ENCODE measurements at regions not wholly inside any gene's neighbourhood (a gene's known extent, or its start where the extent isn't known, plus 50 kb on each side); places are given as distances from the start of the nearest gene placed in this dataset.

DNA sequence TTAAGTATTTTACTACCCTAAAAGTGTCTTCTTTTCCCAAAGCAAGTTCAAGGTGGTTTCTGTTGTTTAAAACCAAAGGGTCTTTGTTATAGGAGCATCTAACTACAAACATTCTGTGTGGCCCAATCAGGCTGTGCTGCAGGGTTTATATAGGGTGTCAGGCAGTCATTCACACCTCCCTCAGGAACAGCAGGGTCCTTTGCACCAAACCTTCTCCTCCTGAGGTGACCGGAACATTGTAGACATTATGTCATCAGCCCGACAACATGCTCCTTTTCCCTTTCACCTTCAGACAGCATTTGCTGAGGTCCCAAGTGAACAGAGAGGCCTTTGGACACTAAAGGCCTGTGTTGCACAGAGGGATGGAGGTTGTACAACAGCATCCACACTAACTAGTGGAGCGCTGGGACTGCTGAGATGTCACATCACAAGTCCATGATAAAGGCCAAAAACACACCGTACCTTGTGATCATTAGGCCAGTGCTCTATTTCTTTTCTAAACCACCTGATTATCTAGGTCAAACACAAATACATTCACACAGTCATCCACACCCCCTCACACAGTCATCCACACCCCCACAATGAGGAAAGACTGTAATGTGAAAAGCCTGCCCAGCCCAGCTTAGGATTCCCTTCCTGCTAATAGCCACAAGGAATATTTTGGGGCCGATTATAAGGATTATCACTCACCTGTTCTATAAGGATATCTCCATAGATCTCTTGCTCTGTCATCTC is 123.8 kb upstream of the VLDLR start:
- Histone ChIP-seq H3K36me3 (no peaks in the 10 kb centered on the region), H3K27me3 (no peaks in the 10 kb centered on the region), H3K4me1 (no peaks in the 10 kb centered on the region), H3K9me3 (no peaks in the 10 kb centered on the region), H3K27ac (no peak overlapping the region), H3K4me3 (no peak overlapping the region)
- DNase-seq, result no peak
- intact Hi-C loops (cut with DNase I; ENCODE audit: low total_unique reads), result no loop called here
- TF ChIP-seq, protein P1, sequence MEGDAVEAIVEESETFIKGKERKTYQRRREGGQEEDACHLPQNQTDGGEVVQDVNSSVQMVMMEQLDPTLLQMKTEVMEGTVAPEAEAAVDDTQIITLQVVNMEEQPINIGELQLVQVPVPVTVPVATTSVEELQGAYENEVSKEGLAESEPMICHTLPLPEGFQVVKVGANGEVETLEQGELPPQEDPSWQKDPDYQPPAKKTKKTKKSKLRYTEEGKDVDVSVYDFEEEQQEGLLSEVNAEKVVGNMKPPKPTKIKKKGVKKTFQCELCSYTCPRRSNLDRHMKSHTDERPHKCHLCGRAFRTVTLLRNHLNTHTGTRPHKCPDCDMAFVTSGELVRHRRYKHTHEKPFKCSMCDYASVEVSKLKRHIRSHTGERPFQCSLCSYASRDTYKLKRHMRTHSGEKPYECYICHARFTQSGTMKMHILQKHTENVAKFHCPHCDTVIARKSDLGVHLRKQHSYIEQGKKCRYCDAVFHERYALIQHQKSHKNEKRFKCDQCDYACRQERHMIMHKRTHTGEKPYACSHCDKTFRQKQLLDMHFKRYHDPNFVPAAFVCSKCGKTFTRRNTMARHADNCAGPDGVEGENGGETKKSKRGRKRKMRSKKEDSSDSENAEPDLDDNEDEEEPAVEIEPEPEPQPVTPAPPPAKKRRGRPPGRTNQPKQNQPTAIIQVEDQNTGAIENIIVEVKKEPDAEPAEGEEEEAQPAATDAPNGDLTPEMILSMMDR (IDR thresholded peaks at IDR 0.05), result no peak

DNA sequence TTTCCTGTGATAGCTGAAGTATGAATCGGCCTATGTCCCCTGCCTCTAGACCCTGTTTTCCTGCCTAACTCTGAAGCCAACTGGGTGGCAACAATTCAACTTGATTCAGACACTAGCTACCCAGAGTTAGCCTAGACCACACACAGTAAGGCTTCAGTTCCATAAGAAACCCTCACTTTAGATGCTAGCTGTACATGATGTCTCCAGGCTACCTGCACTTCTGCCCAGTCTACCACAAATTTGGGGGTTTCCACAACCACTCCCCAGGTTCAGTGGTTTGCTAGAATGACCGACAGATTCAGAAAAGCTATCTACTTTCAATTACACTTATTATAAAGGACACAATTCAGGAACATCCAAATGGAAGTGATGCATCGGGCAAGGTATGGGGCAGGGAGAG is 119.4 kb upstream of the VLDLR start:
- Histone ChIP-seq H3K4me3 (no peak overlapping the region), H3K4me1 (no peaks in the 10 kb centered on the region), H3K36me3 (no peaks in the 10 kb centered on the region), H3K27ac (no peak overlapping the region), H3K27me3 (no peaks in the 10 kb centered on the region), H3K9me3 (no peaks in the 10 kb centered on the region)
- TF ChIP-seq, protein P1 (IDR thresholded peaks at IDR 0.05), result no peak
- intact Hi-C loops (cut with DNase I; ENCODE audit: low total_unique reads), result no loop called here
- DNase-seq, result no peak

GRCh38 chr9:2502760-2503159 is 118.8 kb upstream of the VLDLR start:
- no peak overlapping the region for H3K4me3 ChIP-seq
- DNase-seq, result no peak
- no peaks in the 10 kb centered on the region for H3K9me3 ChIP-seq
- H3K27ac ChIP-seq, result no peak overlapping the region
- H3K4me1 ChIP-seq, result no peaks in the 10 kb centered on the region
- TF ChIP-seq, protein P1 (IDR thresholded peaks at IDR 0.05), result no peak
- H3K36me3 ChIP-seq, result no peaks in the 10 kb centered on the region
- intact Hi-C loops (cut with DNase I; ENCODE audit: low total_unique reads), result no loop called here
- H3K27me3 ChIP-seq, result no peaks in the 10 kb centered on the region

DNA sequence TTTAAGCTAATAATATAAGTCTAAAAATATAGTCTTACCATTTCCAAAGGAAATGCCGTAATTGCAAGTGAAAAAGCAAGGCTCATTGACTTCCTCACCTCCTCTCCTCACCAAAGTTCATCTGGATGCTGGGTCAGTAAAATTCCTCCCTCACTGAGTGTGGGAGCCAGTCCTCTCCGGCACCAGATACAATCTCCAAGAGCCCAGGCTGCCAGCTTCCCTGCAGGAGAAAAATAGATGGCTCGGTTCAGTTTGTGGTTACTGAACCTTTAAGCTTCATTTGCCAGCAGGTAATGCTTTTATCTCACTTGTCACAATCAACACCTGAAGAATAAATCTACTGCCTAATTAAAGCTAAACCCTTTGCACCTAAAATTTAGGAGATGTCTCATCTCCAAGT is 115.3 kb upstream of the VLDLR start:
- H3K27ac ChIP-seq, result no peak overlapping the region
- no peak for DNase-seq
- intact Hi-C loops (cut with DNase I; ENCODE audit: low total_unique reads), result no loop called here
- no peaks in the 10 kb centered on the region for H3K4me1 ChIP-seq
- no peak overlapping the region for H3K4me3 ChIP-seq
- TF ChIP-seq, protein P1 (IDR thresholded peaks at IDR 0.05), result no peak
- H3K9me3 ChIP-seq, result no peaks in the 10 kb centered on the region
- H3K36me3 ChIP-seq, result no peaks in the 10 kb centered on the region
- H3K27me3 ChIP-seq, result no peaks in the 10 kb centered on the region

GRCh38 chr9:2523591-2523990 is 98.0 kb upstream of the VLDLR start:
- TF ChIP-seq, protein P1 (IDR thresholded peaks at IDR 0.05), result no peak
- Histone ChIP-seq H3K27ac (no peak overlapping the region), H3K4me3 (no peak overlapping the region), H3K9me3 (peaks cover 0 to 4% (median 0%) of the 10 kb centered on the region in 3 donors), H3K36me3 (no peaks in the 10 kb centered on the region), H3K27me3 (no peaks in the 10 kb centered on the region), H3K4me1 (no peaks in the 10 kb centered on the region)
- intact Hi-C loops (cut with DNase I; ENCODE audit: low total_unique reads), result no loop called here
- DNase-seq, result no peak
